ENCODE measurements at regions not wholly inside any gene's neighbourhood (a gene's known extent, or its start where the extent isn't known, plus 50 kb on each side); places are given as distances from the start of the nearest gene placed in this dataset.

GRCh38 chr4:59881632-59882031, 1318.5 kb upstream of the ADGRL3 start:
- Mint-ChIP-seq H3K27ac (no peak overlapping the region), H3K9me3 (peaks cover 0 to 22% (median 5%) of the 10 kb centered on the region in 7 donors), H3K4me3 (peak overlapping the region in 1 of 4 donors; percentile 21), H3K4me1 (no peaks in the 10 kb centered on the region), H3K36me3 (no peaks in the 10 kb centered on the region), H3K27me3 (no peaks in the 10 kb centered on the region)
- Histone ChIP-seq H3K27ac (ENCODE audit: insufficient read depth, low read length, poor library complexity, severe bottlenecking) (no peak overlapping the region), H3K4me1 (ENCODE audit: control insufficient read depth, insufficient read depth, low read length, poor library complexity, severe bottlenecking) (no peaks in the 10 kb centered on the region), H3K36me3 (ENCODE audit: control insufficient read depth, insufficient read depth, low read length) (no peaks in the 10 kb centered on the region), H3K9me3 (ENCODE audit: control insufficient read depth in 2 of 2, low read length in 2 of 2) (peaks cover 3 to 5% of the 10 kb centered on the region in 2 experiments), H3K4me3 (ENCODE audit: low read depth, low read length) (no peak overlapping the region), H3K27me3 (ENCODE audit: control insufficient read depth, insufficient read depth, low read length) (no peaks in the 10 kb centered on the region)
- no peak for ATAC-seq (ENCODE audit: low read depth in 2 of 2)
- DNase-seq = no peak

- H3K4me1 Mint-ChIP-seq = no peaks in the 10 kb centered on the region
- no peaks in the 10 kb centered on the region for H3K36me3 Mint-ChIP-seq
- Histone ChIP-seq H3K27me3 (ENCODE audit: control insufficient read depth, insufficient read depth, low read length) (no peaks in the 10 kb centered on the region), H3K4me1 (ENCODE audit: control insufficient read depth, insufficient read depth, low read length, poor library complexity, severe bottlenecking) (no peaks in the 10 kb centered on the region), H3K9me3 (ENCODE audit: control insufficient read depth in 2 of 2, low read length in 2 of 2) (peaks cover 3 to 10% of the 10 kb centered on the region in 2 experiments), H3K36me3 (ENCODE audit: control insufficient read depth, insufficient read depth, low read length) (no peaks in the 10 kb centered on the region), H3K27ac (ENCODE audit: insufficient read depth, low read length, poor library complexity, severe bottlenecking) (no peak overlapping the region), H3K4me3 (ENCODE audit: low read depth, low read length) (no peak overlapping the region)
- ATAC-seq (ENCODE audit: low read depth in 2 of 2) (no peak), DNase-seq (no peak)
- H3K27ac Mint-ChIP-seq = no peak overlapping the region
- H3K9me3 Mint-ChIP-seq = peaks cover 0 to 26% (median 6%) of the 10 kb centered on the region in 7 donors
- H3K27me3 Mint-ChIP-seq = no peaks in the 10 kb centered on the region
- H3K4me3 Mint-ChIP-seq = no peak overlapping the region
These were observed 1295.8 kb upstream of the ADGRL3 start for GRCh38 chr4:59904331-59904730.

- Histone ChIP-seq H3K36me3 (ENCODE audit: control insufficient read depth, insufficient read depth, low read length) (no peaks in the 10 kb centered on the region), H3K4me3 (ENCODE audit: low read depth, low read length) (no peak overlapping the region), H3K27me3 (ENCODE audit: control insufficient read depth, insufficient read depth, low read length) (no peaks in the 10 kb centered on the region), H3K9me3 (ENCODE audit: control insufficient read depth in 2 of 2, low read length in 2 of 2) (peaks cover 0 to 4% of the 10 kb centered on the region in 2 experiments), H3K4me1 (ENCODE audit: control insufficient read depth, insufficient read depth, low read length, poor library complexity, severe bottlenecking) (no peaks in the 10 kb centered on the region), H3K27ac (ENCODE audit: insufficient read depth, low read length, poor library complexity, severe bottlenecking) (no peak overlapping the region)
- Mint-ChIP-seq H3K27ac (no peak overlapping the region), H3K4me3 (no peak overlapping the region), H3K27me3 (no peaks in the 10 kb centered on the region), H3K36me3 (no peaks in the 10 kb centered on the region), H3K9me3 (peaks cover 3 to 26% (median 6%) of the 10 kb centered on the region in 7 donors), H3K4me1 (no peaks in the 10 kb centered on the region)
- DNase-seq = no peak
- no peak for ATAC-seq (ENCODE audit: low read depth in 2 of 2)
These were observed 1279.7 kb upstream of the ADGRL3 start for GRCh38 chr4:59920416-59920815.

GRCh38 chr4:59925290-59925689, 1274.8 kb upstream of the ADGRL3 start:
- H3K36me3 Mint-ChIP-seq = no peaks in the 10 kb centered on the region
- no peaks in the 10 kb centered on the region for H3K36me3 ChIP-seq (ENCODE audit: control insufficient read depth, insufficient read depth, low read length)
- H3K4me3 Mint-ChIP-seq = no peak overlapping the region
- no peaks in the 10 kb centered on the region for H3K27me3 ChIP-seq (ENCODE audit: control insufficient read depth, insufficient read depth, low read length)
- H3K9me3 ChIP-seq (ENCODE audit: control insufficient read depth in 2 of 2, low read length in 2 of 2) = peaks cover 0 to 4% of the 10 kb centered on the region in 2 experiments
- no peak overlapping the region for H3K4me3 ChIP-seq (ENCODE audit: low read depth, low read length)
- H3K27ac ChIP-seq (ENCODE audit: insufficient read depth, low read length, poor library complexity, severe bottlenecking) = no peak overlapping the region
- DNase-seq (no peak), ATAC-seq (ENCODE audit: low read depth in 2 of 2) (no peak)
- no peak overlapping the region for H3K27ac Mint-ChIP-seq
- no peaks in the 10 kb centered on the region for H3K4me1 ChIP-seq (ENCODE audit: control insufficient read depth, insufficient read depth, low read length, poor library complexity, severe bottlenecking)
- H3K27me3 Mint-ChIP-seq = no peaks in the 10 kb centered on the region
- H3K4me1 Mint-ChIP-seq = no peaks in the 10 kb centered on the region
- peaks cover 3 to 44% (median 13%) of the 10 kb centered on the region in 7 donors for H3K9me3 Mint-ChIP-seq

GRCh38 chr4:59936566-59936965, 1263.6 kb upstream of the ADGRL3 start:
- no peak for DNase-seq
- no peak for ATAC-seq (ENCODE audit: low read depth in 2 of 2)
- peaks cover 3 to 29% (median 8%) of the 10 kb centered on the region in 7 donors for H3K9me3 Mint-ChIP-seq
- H3K27me3 ChIP-seq (ENCODE audit: control insufficient read depth, insufficient read depth, low read length) = no peaks in the 10 kb centered on the region
- no peaks in the 10 kb centered on the region for H3K9me3 ChIP-seq (ENCODE audit: control insufficient read depth in 2 of 2, low read length in 2 of 2)
- H3K36me3 ChIP-seq (ENCODE audit: control insufficient read depth, insufficient read depth, low read length) = no peaks in the 10 kb centered on the region
- H3K4me1 ChIP-seq (ENCODE audit: control insufficient read depth, insufficient read depth, low read length, poor library complexity, severe bottlenecking) = no peaks in the 10 kb centered on the region
- H3K27me3 Mint-ChIP-seq = no peaks in the 10 kb centered on the region
- H3K4me3 Mint-ChIP-seq = no peak overlapping the region
- H3K36me3 Mint-ChIP-seq = no peaks in the 10 kb centered on the region
- H3K4me1 Mint-ChIP-seq = no peaks in the 10 kb centered on the region
- no peak overlapping the region for H3K27ac ChIP-seq (ENCODE audit: insufficient read depth, low read length, poor library complexity, severe bottlenecking)
- no peak overlapping the region for H3K4me3 ChIP-seq (ENCODE audit: low read depth, low read length)
- no peak overlapping the region for H3K27ac Mint-ChIP-seq

GRCh38 chr4:59938166-59938565, 1262.0 kb upstream of the ADGRL3 start:
- Histone ChIP-seq H3K36me3 (ENCODE audit: control insufficient read depth, insufficient read depth, low read length) (no peaks in the 10 kb centered on the region), H3K9me3 (ENCODE audit: control insufficient read depth in 2 of 2, low read length in 2 of 2) (no peaks in the 10 kb centered on the region), H3K27ac (ENCODE audit: insufficient read depth, low read length, poor library complexity, severe bottlenecking) (no peak overlapping the region), H3K4me1 (ENCODE audit: control insufficient read depth, insufficient read depth, low read length, poor library complexity, severe bottlenecking) (no peaks in the 10 kb centered on the region), H3K4me3 (ENCODE audit: low read depth, low read length) (no peak overlapping the region), H3K27me3 (ENCODE audit: control insufficient read depth, insufficient read depth, low read length) (no peaks in the 10 kb centered on the region)
- no peaks in the 10 kb centered on the region for H3K27me3 Mint-ChIP-seq
- H3K9me3 Mint-ChIP-seq = peaks cover under 1 to 27% (median 8%) of the 10 kb centered on the region in 7 donors
- DNase-seq = no peak
- no peak overlapping the region for H3K4me3 Mint-ChIP-seq
- H3K4me1 Mint-ChIP-seq = no peaks in the 10 kb centered on the region
- no peak for ATAC-seq (ENCODE audit: low read depth in 2 of 2)
- H3K27ac Mint-ChIP-seq = no peak overlapping the region
- no peaks in the 10 kb centered on the region for H3K36me3 Mint-ChIP-seq

- Histone ChIP-seq H3K4me3 (ENCODE audit: low read depth, low read length) (no peak overlapping the region), H3K27me3 (ENCODE audit: control insufficient read depth, insufficient read depth, low read length) (no peaks in the 10 kb centered on the region), H3K4me1 (ENCODE audit: control insufficient read depth, insufficient read depth, low read length, poor library complexity, severe bottlenecking) (no peaks in the 10 kb centered on the region), H3K27ac (ENCODE audit: insufficient read depth, low read length, poor library complexity, severe bottlenecking) (no peak overlapping the region), H3K9me3 (ENCODE audit: control insufficient read depth in 2 of 2, low read length in 2 of 2) (peaks cover 0 to 29% of the 10 kb centered on the region in 2 experiments), H3K36me3 (ENCODE audit: control insufficient read depth, insufficient read depth, low read length) (no peaks in the 10 kb centered on the region)
- Mint-ChIP-seq H3K27ac (no peak overlapping the region), H3K9me3 (peaks cover 0 to 48% (median 5%) of the 10 kb centered on the region in 7 donors), H3K36me3 (no peaks in the 10 kb centered on the region), H3K4me1 (no peaks in the 10 kb centered on the region), H3K4me3 (no peak overlapping the region), H3K27me3 (peaks cover 4% of the 10 kb centered on the region)
- DNase-seq = no peak
- no peak for ATAC-seq (ENCODE audit: low read depth in 2 of 2)
These were observed 1254.8 kb upstream of the ADGRL3 start for GRCh38 chr4:59945277-59945676.

- Histone ChIP-seq H3K36me3 (ENCODE audit: control insufficient read depth, insufficient read depth, low read length) (no peaks in the 10 kb centered on the region), H3K27ac (ENCODE audit: insufficient read depth, low read length, poor library complexity, severe bottlenecking) (no peak overlapping the region), H3K4me1 (ENCODE audit: control insufficient read depth, insufficient read depth, low read length, poor library complexity, severe bottlenecking) (no peaks in the 10 kb centered on the region), H3K27me3 (ENCODE audit: control insufficient read depth, insufficient read depth, low read length) (no peaks in the 10 kb centered on the region), H3K4me3 (ENCODE audit: low read depth, low read length) (no peak overlapping the region), H3K9me3 (ENCODE audit: control insufficient read depth in 2 of 2, low read length in 2 of 2) (peaks cover 0 to 29% of the 10 kb centered on the region in 2 experiments)
- H3K4me3 Mint-ChIP-seq = no peak overlapping the region
- no peaks in the 10 kb centered on the region for H3K4me1 Mint-ChIP-seq
- no peak overlapping the region for H3K27ac Mint-ChIP-seq
- peaks cover 4% of the 10 kb centered on the region for H3K27me3 Mint-ChIP-seq
- DNase-seq = no peak
- H3K9me3 Mint-ChIP-seq = peaks cover 0 to 50% (median 6%) of the 10 kb centered on the region in 7 donors
- ATAC-seq (ENCODE audit: low read depth in 2 of 2) = no peak
- no peaks in the 10 kb centered on the region for H3K36me3 Mint-ChIP-seq
These were observed 1254.4 kb upstream of the ADGRL3 start for GRCh38 chr4:59945716-59946115.
